Adrenal gland (tissue), 9 donors: ENCODE measurements at regions not wholly inside any gene's neighbourhood (a gene's known extent, or its start where the extent isn't known, plus 50 kb on each side); places are given as distances from the start of the nearest gene placed in this dataset.
"Not testable (repeated sequence)": the region's sequence is repeated elsewhere in the genome, so short reads cannot be mapped to it uniquely, and the experiment has no call there.

ENCODE experiments used
- DNase-seq, 7 donors: peaks; one replicate each; pipeline ENCODE4 v3.0.0-alpha.2; 2019 to 2020
- H3K27ac ChIP-seq, 5 donors: fragments of 200-600 bp; sonication (generic) in 4 of 5; 1 replicate in 3 of 5; 2 replicates in 2 of 5; pipeline versions ENCODE4 v1.5.1 to v1.8.0; 2016 to 2020; ENCODE audit warnings: mild to moderate bottlenecking in 1 of 5
- H3K27me3 ChIP-seq: fragments of 200-600 bp; 2 replicates; pipeline ENCODE4 v1.8.0; 2021
- H3K36me3 ChIP-seq, 2 donors: fragments of 200-600 bp; replicated peaks in 1 of 2; 1 replicate in 1 of 2; 2 replicates in 1 of 2; pipeline versions ENCODE4 v1.5.1 to v1.8.0; 2018 to 2022
- H3K4me1 ChIP-seq, 2 donors: fragments of 200-600 bp; replicated peaks in 1 of 2; 1 replicate in 1 of 2; 2 replicates in 1 of 2; pipeline versions ENCODE4 v1.5.1 to v1.8.0; 2018 to 2021
- H3K4me3 ChIP-seq, 4 donors: fragments of 200-600 bp; sonication (generic) in 3 of 4; one replicate each; pipeline ENCODE4 v1.5.1; 2016 to 2018
- H3K9me3 ChIP-seq, 3 donors: fragments of 200-600 bp; sonication (generic) in 1 of 3; replicated peaks in 1 of 3; 1 replicate in 2 of 3; 2 replicates in 1 of 3; pipeline versions ENCODE4 v1.5.1 to v1.8.0; 2016 to 2021
- CTCF ChIP-seq, 6 experiments: fragments of 450-650 bp in 4 of 6; fragments of 200-600 bp in 2 of 6; sonication (generic) in 1 of 6; IDR thresholded peaks; 1 replicate in 5 of 6; 2 replicates in 1 of 6; pipeline versions ENCODE4 v1.5.1 to v1.8.0; 2016 to 2021; ENCODE audit warnings: antibody characterized with exemption in 6 of 6, mild to moderate bottlenecking in 2 of 6, moderate library complexity in 1 of 6
- POLR2A ChIP-seq, 2 donors: fragments of 450-650 bp; IDR thresholded peaks; one replicate each; pipeline ENCODE4 v1.6.1; 2017; ENCODE audit warnings: antibody characterized with exemption in 2 of 2, mild to moderate bottlenecking in 2 of 2, moderate library complexity in 1 of 2
- whole genome bisulfite sequencing, 4 donors: extraction: QIAGEN DNeasy Blood & Tissue Kit in 2 of 4; methylation state at CpG; one replicate each; pipeline versions ENCODE4 v1.1.5 to v1.1.7; 2013 to 2017; 5-methylcytosine and 5-hydroxymethylcytosine counted together
- intact Hi-C, 2 donors: fragments of 100-400 bp; cut with DNase I; formaldehyde crosslinking; loops; one replicate each; pipeline versions ENCODE4 v1.14.1 to v1.15.0; 2022 to 2023
- donor health status: healthy with polysubstance abuse.
- donor health status: Bipolar disorder and iron deficiency.
- donor health status: DM: yes; HTN: yes; CAD: no.
- donor health status: DM: no; HTN: no; CAD: no.
- donor health status: DM: no; HTN: no; CAD: no.

DNA sequence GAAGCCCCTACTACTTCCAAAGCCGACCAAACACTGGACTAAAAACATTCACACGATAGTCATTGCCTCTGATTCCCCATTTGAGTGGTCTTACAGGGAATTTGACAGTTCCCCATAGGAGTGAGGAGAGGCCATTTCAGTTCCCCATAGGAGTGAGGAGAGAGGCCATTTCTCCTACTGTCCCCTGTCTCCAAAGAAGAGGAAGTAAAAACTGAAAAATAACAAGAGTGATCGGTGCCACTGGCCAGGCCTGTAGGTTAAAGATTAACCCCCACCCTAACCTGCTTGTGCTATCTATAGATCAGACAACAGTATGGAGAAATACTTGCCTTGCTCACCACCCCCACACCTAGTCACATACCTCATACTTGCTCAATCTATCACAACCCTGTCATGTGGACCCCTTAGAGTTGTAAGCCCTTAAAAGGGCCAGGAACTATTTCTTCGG is 204.0 kb upstream of the MOCS1 start:
- intact Hi-C loops: no loop called here
- Histone ChIP-seq H3K27ac (no peak overlapping the region), H3K4me1 (no peaks in the 10 kb centered on the region), H3K4me3 (no peak overlapping the region), H3K36me3 (no peaks in the 10 kb centered on the region), H3K27me3 (no peaks in the 10 kb centered on the region), H3K9me3 (no peaks in the 10 kb centered on the region)
- TF ChIP-seq POLR2A (IDR thresholded peaks at IDR 0.05): no peak
- TF ChIP-seq CTCF (IDR thresholded peaks at IDR 0.05): no peak
- no peak for DNase-seq
- WGBS, 4 donors: 64 to 84% (median 77%) methylated on average over 4 of the region's 4 CpGs

GRCh38 chr6:40135491-40136072 is 201.3 kb upstream of the MOCS1 start:
- Histone ChIP-seq H3K27ac (no peak overlapping the region), H3K36me3 (no peaks in the 10 kb centered on the region), H3K27me3 (no peaks in the 10 kb centered on the region), H3K4me3 (no peak overlapping the region), H3K4me1 (no peaks in the 10 kb centered on the region), H3K9me3 (no peaks in the 10 kb centered on the region)
- intact Hi-C loops: no loop called here
- DNase-seq: no peak
- WGBS, 4 donors: 62 to 78% (median 70%) methylated on average over 6 of the region's 6 CpGs
- TF ChIP-seq POLR2A (IDR thresholded peaks at IDR 0.05) (no peak), CTCF (IDR thresholded peaks at IDR 0.05) (no peak)

DNA sequence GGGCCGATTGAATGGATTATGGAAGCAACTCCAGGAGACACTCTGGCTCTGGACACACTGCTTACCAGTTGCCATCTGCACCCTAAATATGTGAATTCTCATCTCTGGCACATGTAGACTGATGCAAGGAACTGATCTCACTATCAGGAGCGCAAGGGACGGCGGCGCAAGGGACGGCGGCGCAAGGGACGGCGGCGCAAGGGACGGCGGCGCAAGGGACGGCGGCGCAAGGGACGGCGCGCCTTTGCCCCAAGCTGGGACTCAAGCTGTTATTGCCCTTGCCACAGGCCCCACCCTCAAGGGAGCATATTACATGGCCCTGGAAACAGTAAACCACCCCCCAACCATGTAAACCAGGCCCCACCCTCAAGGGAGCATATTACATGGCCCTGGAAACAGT is 199.7 kb upstream of the MOCS1 start:
- H3K27ac ChIP-seq, H3K4me3 ChIP-seq, H3K4me1 ChIP-seq, H3K9me3 ChIP-seq, H3K27me3 ChIP-seq, H3K36me3 ChIP-seq, intact Hi-C loops, DNase-seq: not testable (repeated sequence)
- WGBS, 4 donors: 89 to 96% (median 94%) methylated on average over 19 to 20 of the region's 20 CpGs

DNA sequence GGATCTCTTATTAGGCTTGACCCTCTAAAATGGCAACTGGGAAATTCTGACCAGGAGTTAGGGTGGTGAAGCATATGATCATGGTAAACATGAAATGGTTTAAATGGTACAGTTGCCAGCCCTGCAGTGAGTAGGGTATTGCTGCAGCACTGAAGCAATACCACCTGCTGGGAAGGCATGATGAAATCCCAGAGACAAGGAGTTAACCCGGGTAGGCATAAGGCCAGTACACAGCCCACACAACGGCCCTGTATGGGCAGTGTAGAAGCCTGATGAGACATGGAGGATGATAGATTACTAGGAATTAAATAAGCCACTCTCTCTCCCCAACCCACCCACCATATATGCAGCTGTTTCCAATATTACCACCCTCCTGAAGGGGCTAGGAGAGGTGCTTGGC is 197.4 kb upstream of the MOCS1 start:
- Histone ChIP-seq H3K36me3 (no peaks in the 10 kb centered on the region), H3K4me3 (no peak overlapping the region), H3K27me3 (no peaks in the 10 kb centered on the region), H3K27ac (no peak overlapping the region), H3K4me1 (no peaks in the 10 kb centered on the region), H3K9me3 (no peaks in the 10 kb centered on the region)
- no peak for DNase-seq
- 61 to 67% (median 67%) methylated on average over 2 of the region's 2 CpGs for WGBS, 4 donors
- intact Hi-C loops: no loop called here
- TF ChIP-seq CTCF (IDR thresholded peaks at IDR 0.05) (no peak), POLR2A (IDR thresholded peaks at IDR 0.05) (no peak)

DNA sequence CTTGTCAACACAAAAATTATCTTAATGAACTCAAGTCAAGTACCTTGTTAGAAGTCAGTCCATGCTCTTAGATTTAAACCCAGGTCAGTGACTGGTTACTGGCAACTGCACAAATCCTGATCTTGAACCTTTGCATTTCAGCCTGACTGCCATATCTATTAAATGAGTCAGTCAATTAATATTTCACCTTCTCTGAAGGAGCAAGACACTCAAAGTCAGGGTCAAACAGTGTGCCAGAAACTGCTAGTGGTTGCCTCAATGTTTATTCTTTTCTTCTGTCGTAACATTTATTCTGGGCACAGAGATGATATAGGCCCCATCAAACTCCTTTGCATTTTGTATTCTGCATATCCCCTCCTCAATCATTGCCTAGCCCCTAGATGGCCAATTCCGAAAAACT is 193.9 kb upstream of the MOCS1 start:
- WGBS, 4 donors: 59 to 76% (median 70%) methylated on average over 2 of the region's 2 CpGs
- no peak for DNase-seq
- H3K4me3 ChIP-seq: no peak overlapping the region
- no peak overlapping the region for H3K27ac ChIP-seq
- H3K27me3 ChIP-seq: no peaks in the 10 kb centered on the region
- no peak for TF ChIP-seq POLR2A (IDR thresholded peaks at IDR 0.05)
- TF ChIP-seq CTCF (IDR thresholded peaks at IDR 0.05): no peak
- no peaks in the 10 kb centered on the region for H3K36me3 ChIP-seq
- H3K4me1 ChIP-seq: no peaks in the 10 kb centered on the region
- intact Hi-C loops: no loop called here
- H3K9me3 ChIP-seq: no peaks in the 10 kb centered on the region
